ENCODE measurements at regions not wholly inside any gene's neighbourhood (a gene's known extent, or its start where the extent isn't known, plus 50 kb on each side); places are given as distances from the start of the nearest gene placed in this dataset.

DNA sequence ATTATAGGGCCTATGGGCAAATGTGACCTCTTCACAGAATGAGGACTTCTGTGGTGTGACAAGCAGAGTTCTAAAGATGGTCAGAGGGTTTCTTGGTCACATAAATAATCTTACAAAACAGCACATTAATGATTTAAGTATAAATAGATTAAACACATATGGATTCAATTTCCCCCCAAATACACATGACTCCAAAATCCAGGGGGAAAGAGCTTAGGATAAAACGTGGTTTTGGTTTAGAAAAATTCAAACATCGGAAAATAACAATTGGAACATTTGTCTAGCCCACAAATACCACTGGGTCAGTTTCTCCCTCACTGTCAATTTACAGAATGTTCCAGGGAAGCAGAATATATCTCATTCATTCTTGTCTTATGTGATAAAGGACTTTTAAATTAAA is 283.1 kb downstream of the COG6 start (continued):
- TF ChIP-seq, protein P1, sequence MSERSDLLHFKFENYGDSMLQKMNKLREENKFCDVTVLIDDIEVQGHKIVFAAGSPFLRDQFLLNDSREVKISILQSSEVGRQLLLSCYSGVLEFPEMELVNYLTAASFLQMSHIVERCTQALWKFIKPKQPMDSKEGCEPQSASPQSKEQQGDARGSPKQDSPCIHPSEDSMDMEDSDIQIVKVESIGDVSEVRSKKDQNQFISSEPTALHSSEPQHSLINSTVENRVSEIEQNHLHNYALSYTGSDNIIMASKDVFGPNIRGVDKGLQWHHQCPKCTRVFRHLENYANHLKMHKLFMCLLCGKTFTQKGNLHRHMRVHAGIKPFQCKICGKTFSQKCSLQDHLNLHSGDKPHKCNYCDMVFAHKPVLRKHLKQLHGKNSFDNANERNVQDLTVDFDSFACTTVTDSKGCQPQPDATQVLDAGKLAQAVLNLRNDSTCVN (CRISPR knock-in tag; IDR thresholded peaks at IDR 0.05): no peak
- TF ChIP-seq SIX5 (IDR thresholded peaks at IDR 0.05; ENCODE audit: borderline replicate concordance in 1 of 2, insufficient read depth in 1 of 2, low read depth in 1 of 2, low read length in 2 of 2): no peak
- TF ChIP-seq ZNF24 (IDR thresholded peaks at IDR 0.05): no peak

DNA sequence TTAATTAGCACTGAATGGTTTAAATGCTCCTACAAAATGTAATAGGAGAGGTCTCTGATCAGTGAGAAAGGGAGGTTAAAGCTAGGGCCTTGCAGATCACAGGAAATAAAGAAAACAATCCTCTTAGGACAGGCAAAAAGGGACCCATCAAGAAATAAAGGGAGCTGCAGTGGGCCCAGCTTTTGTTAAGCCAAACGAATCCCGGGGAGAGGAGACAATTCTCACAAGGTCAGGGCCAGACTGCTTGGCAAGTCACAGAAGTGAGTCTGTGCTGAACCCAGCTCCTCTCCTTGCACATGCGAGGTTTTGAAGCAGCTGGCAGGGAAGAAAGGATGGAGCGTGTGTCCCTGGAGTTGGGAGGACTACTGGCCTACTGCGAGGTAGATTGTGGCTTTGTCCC is 285.8 kb downstream of the COG6 start:
- Histone ChIP-seq H3K9me3 (replicated peaks; ENCODE audit: control insufficient read depth, insufficient read depth, low read depth, low read length) (no peaks in the 10 kb centered on the region), H3K9ac (ENCODE audit: insufficient read depth in 1 of 2, low read depth in 2 of 2, low read length in 2 of 2) (no peak overlapping the region), H3K36me3 (ENCODE audit: control insufficient read depth, insufficient read depth, low read length) (no peaks in the 10 kb centered on the region), H3K4me1 (replicated peaks in 1 of 2; ENCODE audit: control insufficient read depth in 2 of 2, insufficient read depth in 2 of 2, low read length in 2 of 2) (no peaks in the 10 kb centered on the region), H3K79me2 (ENCODE audit: control insufficient read depth, insufficient read depth, low read length) (no peaks in the 10 kb centered on the region), H2AFZ (ENCODE audit: low read depth, low read length) (no peak overlapping the region), H3K9me1 (ENCODE audit: control insufficient read depth, insufficient read depth, low read length) (no peaks in the 10 kb centered on the region), H3K27me3 (ENCODE audit: control insufficient read depth in 2 of 2, insufficient read depth in 2 of 2, low read length in 2 of 2) (no peaks in the 10 kb centered on the region), H4K20me1 (replicated peaks; ENCODE audit: control insufficient read depth, insufficient read depth, low read length) (no peaks in the 10 kb centered on the region), H3K4me3 (no peak overlapping the region), H3K4me2 (ENCODE audit: insufficient read depth, low read length) (no peak overlapping the region), H3K27ac (ENCODE audit: extremely low read depth, low read depth, low read length) (no peak overlapping the region)
- no TSS peak for BruUV-seq (replicated peaks)
- ATAC-seq (no peak), DNase-seq (ENCODE audit: extremely low read depth in 1 of 4, low spot score in 3 of 4) (no peak), FAIRE-seq (no peak)
- intact Hi-C loops (cut with micrococcal nuclease): loop anchor here (5.0 to 10.0 kb wide), 2 partner anchors 254 to 744 kb away; no protein-coding TSS in a partner anchor
- POLR2A ChIA-PET: interaction anchor here (0.8 kb wide), 1 partner anchor 9 kb away, joined by 3 read pairs; no protein-coding TSS in a partner anchor
- in situ Hi-C loops (cut with MboI): no loop called here
- 0% methylated on average over 4 of the region's 5 CpGs for WGBS (ENCODE audit: insufficient coverage, low coverage, missing lambda C conversion rate)
- CTCF ChIA-PET (ENCODE audit: low intra/inter-chr PET ratio): no interaction called here
- TF ChIP-seq, protein P2, sequence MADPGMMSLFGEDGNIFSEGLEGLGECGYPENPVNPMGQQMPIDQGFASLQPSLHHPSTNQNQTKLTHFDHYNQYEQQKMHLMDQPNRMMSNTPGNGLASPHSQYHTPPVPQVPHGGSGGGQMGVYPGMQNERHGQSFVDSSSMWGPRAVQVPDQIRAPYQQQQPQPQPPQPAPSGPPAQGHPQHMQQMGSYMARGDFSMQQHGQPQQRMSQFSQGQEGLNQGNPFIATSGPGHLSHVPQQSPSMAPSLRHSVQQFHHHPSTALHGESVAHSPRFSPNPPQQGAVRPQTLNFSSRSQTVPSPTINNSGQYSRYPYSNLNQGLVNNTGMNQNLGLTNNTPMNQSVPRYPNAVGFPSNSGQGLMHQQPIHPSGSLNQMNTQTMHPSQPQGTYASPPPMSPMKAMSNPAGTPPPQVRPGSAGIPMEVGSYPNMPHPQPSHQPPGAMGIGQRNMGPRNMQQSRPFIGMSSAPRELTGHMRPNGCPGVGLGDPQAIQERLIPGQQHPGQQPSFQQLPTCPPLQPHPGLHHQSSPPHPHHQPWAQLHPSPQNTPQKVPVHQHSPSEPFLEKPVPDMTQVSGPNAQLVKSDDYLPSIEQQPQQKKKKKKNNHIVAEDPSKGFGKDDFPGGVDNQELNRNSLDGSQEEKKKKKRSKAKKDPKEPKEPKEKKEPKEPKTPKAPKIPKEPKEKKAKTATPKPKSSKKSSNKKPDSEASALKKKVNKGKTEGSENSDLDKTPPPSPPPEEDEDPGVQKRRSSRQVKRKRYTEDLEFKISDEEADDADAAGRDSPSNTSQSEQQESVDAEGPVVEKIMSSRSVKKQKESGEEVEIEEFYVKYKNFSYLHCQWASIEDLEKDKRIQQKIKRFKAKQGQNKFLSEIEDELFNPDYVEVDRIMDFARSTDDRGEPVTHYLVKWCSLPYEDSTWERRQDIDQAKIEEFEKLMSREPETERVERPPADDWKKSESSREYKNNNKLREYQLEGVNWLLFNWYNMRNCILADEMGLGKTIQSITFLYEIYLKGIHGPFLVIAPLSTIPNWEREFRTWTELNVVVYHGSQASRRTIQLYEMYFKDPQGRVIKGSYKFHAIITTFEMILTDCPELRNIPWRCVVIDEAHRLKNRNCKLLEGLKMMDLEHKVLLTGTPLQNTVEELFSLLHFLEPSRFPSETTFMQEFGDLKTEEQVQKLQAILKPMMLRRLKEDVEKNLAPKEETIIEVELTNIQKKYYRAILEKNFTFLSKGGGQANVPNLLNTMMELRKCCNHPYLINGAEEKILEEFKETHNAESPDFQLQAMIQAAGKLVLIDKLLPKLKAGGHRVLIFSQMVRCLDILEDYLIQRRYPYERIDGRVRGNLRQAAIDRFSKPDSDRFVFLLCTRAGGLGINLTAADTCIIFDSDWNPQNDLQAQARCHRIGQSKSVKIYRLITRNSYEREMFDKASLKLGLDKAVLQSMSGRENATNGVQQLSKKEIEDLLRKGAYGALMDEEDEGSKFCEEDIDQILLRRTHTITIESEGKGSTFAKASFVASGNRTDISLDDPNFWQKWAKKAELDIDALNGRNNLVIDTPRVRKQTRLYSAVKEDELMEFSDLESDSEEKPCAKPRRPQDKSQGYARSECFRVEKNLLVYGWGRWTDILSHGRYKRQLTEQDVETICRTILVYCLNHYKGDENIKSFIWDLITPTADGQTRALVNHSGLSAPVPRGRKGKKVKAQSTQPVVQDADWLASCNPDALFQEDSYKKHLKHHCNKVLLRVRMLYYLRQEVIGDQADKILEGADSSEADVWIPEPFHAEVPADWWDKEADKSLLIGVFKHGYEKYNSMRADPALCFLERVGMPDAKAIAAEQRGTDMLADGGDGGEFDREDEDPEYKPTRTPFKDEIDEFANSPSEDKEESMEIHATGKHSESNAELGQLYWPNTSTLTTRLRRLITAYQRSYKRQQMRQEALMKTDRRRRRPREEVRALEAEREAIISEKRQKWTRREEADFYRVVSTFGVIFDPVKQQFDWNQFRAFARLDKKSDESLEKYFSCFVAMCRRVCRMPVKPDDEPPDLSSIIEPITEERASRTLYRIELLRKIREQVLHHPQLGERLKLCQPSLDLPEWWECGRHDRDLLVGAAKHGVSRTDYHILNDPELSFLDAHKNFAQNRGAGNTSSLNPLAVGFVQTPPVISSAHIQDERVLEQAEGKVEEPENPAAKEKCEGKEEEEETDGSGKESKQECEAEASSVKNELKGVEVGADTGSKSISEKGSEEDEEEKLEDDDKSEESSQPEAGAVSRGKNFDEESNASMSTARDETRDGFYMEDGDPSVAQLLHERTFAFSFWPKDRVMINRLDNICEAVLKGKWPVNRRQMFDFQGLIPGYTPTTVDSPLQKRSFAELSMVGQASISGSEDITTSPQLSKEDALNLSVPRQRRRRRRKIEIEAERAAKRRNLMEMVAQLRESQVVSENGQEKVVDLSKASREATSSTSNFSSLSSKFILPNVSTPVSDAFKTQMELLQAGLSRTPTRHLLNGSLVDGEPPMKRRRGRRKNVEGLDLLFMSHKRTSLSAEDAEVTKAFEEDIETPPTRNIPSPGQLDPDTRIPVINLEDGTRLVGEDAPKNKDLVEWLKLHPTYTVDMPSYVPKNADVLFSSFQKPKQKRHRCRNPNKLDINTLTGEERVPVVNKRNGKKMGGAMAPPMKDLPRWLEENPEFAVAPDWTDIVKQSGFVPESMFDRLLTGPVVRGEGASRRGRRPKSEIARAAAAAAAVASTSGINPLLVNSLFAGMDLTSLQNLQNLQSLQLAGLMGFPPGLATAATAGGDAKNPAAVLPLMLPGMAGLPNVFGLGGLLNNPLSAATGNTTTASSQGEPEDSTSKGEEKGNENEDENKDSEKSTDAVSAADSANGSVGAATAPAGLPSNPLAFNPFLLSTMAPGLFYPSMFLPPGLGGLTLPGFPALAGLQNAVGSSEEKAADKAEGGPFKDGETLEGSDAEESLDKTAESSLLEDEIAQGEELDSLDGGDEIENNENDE (IDR thresholded peaks at IDR 0.05; ENCODE audit: low read depth, low read length): no peak
- TF ChIP-seq, protein P3, sequence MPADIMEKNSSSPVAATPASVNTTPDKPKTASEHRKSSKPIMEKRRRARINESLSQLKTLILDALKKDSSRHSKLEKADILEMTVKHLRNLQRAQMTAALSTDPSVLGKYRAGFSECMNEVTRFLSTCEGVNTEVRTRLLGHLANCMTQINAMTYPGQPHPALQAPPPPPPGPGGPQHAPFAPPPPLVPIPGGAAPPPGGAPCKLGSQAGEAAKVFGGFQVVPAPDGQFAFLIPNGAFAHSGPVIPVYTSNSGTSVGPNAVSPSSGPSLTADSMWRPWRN (IDR thresholded peaks at IDR 0.05; ENCODE audit: low read depth): no peak
- TF ChIP-seq HDAC3 (IDR thresholded peaks at IDR 0.05; ENCODE audit: borderline replicate concordance, partially characterized antibody) (no peak), SNRNP70 (optimal IDR thresholded peaks at IDR 0.05; ENCODE audit: low read depth, low read length) (no peak)
